Stromal cell of bone marrow (primary cell): ENCODE measurements at regions not wholly inside any gene's neighbourhood (a gene's known extent, or its start where the extent isn't known, plus 50 kb on each side); places are given as distances from the start of the nearest gene placed in this dataset.

Source experiments
- DNase-seq: peaks from one replicate; pipeline ENCODE4 v3.0.0-alpha.2; 2012; ENCODE audit warnings: low read depth

DNA sequence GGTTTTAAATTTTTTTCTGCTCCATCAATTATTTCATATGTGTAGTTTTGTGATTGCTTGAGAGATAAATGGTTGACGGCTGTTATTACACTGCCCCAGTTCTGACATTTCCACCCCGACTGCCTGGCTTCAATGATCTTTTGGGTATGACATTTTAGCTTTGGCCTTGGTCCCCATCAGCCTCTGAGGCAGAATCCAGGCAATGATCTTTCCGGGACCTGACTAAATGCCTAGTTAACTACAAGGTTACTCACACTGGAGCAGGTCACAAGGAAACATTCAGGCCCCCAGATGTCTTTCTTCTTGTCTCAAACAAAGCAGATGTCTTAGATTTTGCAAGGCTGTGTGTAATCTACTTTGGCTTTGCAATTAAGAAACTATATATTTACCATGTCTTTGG lies 61.1 kb upstream of the TMCO5A start:
- no peak for DNase-seq

DNA sequence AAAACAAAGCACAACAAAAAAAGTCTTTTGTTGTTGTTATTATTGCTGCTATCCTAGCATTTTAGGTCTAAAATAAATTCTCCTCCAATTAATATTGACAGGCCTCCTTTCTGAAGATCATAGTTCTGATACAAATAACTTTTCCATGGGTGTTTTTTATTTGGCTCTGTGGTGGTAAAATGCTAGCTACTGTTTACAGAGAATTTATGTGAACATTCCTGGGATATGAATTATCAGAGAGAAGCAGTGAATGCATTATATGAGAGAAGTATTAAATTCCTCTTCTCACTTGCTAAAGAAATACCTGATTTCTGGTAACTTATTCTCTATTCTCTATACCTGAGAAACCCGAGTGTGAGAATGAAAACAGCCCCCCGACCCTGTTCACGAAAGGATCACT lies 57.5 kb upstream of the TMCO5A start:
- DNase-seq: no peak

- peak; percentile 62 for DNase-seq
Measured at GRCh38 chr15:37877851-37878741, 56.3 kb upstream of the TMCO5A start.

- DNase-seq: peak; percentile 13
Measured at GRCh38 chr15:37880009-37880834, 54.2 kb upstream of the TMCO5A start.

- no peak for DNase-seq
Measured at GRCh38 chr15:37880835-37881153, 53.6 kb upstream of the TMCO5A start.

DNA sequence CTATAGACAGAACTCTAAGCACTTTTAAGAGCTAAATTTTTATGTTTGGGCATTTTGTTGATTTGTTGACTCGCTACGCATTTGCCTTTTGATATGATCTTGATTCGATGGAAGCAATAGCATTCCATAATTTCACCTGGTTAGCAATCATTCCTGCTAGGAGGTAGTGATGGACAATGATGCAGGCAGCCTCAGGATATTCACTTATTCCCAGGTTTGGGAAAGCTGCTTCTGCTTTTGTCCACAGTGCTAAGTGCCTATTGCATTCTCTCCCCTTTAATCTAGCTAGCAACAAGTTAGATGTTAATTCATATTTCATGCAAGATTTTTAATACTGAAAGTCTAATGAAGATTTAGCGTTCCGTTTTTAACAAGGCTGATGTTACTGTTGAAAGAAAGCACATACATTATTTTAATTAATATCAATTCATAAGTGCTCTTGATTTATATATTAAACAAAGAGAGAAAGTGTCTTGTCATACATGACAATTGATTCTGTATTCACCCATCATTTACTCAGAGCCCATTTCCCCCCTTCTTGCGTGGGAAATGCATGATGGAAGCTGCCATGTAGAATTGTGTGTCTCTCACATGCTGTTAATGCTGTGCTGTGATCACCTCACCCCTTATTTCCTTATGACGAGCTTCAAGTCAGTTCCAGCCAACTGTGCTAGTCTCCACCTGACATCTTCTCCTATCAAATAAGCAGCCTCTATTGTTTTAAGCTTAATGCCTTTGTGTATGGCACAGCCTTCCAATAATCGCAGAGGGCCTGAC lies 53.0 kb upstream of the TMCO5A start:
- DNase-seq: no peak

DNA sequence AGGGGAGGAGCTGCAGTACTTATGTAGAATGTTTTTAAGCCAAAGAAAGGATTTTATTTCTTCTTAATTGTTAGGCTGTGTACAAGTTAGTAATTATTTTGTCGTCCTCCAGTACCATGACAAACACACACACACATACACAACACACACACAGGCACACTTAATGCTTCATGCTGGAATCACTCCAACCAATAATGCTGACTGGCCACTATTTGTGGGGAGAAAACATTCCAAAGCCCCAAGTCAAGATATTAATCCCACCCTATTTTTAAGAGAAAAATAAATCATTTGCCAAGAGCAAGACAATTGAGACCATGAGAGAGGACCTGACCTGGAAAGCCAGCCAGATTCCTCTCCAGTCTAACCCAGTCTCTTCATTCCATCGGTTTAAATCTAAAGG lies 51.8 kb upstream of the TMCO5A start:
- no peak for DNase-seq
